GM19372 (cell line): ENCODE measurements at regions not wholly inside any gene's neighbourhood (a gene's known extent, or its start where the extent isn't known, plus 50 kb on each side); places are given as distances from the start of the nearest gene placed in this dataset.
"Not testable (repeated sequence)": the region's sequence is repeated elsewhere in the genome, so short reads cannot be mapped to it uniquely, and the experiment has no call there.

Source experiments
- ATAC-seq: cut with Tn5 transposase; IDR thresholded peaks from one replicate; pipeline ENCODE4 v1.9.1; 2021; ENCODE audit warnings: mild to moderate bottlenecking, low read depth, moderate library complexity; ENCODE audit not compliant: unreplicated experiment

DNA sequence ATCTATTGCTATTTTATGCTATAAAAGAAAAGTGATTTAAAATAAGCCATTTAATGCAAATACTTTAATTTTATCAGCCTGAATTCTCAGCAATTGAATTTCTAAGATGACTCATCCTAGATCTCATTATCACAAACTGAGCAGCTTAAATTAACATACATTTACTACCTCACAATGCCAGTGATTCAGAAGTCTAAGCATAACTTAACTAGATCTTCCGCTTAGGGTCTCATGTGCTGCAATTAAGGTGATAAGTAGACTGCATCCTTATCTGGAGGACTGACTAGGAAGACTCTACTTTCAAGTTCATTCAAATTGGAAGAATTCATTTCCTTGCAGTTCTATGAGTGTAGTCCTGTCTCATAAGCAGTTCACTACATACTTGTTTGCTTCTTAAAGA, 286.6 kb downstream of the COL11A1 start:
- ATAC-seq: no peak

DNA sequence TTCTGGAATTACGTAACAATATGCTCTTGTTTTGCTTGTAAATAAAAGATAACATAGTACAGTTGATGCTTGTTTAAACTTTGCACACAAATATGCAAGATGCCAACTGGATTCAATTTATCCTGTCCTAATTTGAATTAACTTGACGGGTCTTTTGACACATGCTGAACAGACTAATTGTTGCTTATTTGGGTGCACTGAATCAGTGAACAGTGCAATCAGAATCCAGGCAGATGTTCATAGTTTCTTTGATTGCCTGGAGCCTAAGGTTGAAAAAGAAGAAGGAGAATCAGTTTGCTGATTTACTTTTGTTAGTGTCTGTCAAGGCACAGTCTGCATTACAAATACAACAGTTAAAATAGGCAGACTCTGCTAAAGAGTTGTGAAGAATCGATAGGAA, 307.9 kb downstream of the COL11A1 start:
- ATAC-seq: no peak

DNA sequence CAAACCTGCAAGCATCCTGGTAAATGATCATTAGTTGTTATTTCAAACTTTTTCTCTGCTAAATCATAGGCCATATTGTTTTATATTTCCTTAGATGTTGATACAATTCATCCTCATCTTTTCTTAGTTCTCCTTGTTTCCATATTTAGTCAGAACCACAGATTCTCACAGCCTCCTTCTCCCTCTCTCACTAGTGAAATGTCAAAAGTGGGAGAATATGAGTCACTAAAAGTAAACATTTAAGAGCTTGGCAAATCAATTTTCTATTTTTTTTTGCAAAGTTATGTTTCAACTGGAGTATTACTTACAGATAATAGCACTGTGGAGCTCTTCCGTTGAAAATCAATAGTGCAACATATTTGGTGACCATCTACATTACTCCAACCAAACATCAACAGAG, 308.8 kb downstream of the COL11A1 start:
- no peak for ATAC-seq

DNA sequence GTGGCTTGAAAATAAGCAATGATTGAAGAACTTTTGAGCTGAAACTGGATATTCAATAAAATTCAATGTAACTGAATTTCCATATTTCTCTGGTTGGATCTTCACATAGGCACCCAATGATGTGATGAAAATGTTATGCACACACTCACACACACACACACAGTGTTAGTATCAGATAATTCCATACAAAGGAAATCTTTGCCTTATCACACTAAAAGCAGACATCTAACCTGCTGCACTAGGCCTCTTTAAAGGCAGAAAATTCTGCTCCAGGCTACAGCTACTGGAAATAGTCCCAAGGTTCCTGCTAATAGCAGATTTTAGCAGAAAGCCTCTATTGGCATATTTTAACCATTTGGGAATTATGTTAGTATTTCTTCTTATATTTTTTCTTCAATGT, 309.6 kb downstream of the COL11A1 start:
- ATAC-seq: no peak

DNA sequence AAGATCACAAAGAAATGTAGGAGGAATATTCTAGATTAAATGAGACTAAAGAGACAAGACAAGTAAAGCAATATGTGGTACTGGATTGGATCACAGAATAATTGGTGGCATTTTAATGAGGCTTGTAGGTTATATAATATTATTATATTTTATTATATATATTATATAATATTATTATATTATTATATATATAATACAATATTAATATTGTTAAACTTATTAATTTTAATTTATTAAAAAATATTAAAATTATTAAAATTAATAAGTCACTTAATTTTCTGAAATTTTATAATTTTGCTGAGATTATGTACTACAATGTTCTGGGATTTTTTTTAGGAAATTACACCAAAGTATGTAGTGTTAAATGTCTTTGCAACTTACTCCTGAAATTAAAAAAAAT, 311.9 kb downstream of the COL11A1 start:
- ATAC-seq: no peak

DNA sequence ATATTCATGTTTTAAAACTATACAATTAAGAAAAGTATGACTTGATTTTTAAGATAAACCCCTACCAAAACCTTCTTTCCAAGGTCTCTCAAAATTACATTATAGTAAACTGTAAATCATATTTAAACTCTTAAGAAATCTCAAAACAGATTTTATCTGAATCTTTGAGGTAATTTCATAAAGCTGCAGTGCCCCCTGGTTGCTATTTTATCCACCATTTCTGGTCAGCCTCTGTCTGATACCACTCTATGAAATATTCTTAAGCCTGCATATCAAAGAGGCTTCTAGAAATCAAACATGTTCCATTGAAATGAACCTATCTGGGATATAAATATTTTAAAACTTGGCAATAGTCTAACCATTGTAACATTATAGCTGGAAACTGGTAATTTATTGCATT, 317.3 kb downstream of the COL11A1 start:
- ATAC-seq: no peak

DNA sequence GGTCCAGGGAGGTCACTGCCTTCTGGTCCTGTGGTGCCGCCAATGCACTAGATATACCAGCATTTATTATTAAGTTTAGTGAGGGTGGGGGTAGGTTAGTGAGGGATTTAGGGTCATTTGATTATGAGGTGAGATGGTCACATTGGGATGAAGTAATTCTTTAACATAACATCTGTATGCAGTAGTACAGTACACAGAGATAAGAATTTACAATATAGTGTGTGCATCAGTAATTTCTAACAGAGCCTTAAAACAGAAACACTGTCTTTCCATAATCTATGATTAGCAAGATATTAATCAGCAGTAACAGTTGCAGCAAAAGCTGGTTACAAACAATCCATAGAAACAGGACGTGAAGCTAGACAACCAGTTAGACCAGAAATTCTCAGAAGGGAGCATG, 318.4 kb downstream of the COL11A1 start:
- ATAC-seq: not testable (repeated sequence)

DNA sequence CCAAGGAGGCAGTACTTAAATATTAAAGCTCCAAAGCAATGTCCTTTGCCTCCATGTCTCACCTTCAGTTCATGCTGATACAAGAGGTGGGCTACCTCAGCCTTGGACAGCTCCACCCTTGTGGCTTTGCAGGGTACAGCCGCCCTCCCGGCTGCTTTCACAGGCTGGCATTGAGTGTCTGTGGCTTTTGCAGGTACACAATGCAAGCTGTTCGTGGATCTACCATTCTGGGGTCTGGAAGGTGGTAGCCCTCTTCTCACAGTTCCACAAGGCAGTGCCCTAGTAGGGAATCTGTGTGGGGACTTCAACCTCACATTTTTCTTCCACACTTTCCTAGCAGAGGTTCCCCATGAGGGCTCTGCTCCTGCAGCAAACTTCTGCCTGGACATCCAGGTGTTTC, 324.8 kb downstream of the COL11A1 start:
- ATAC-seq: no peak

DNA sequence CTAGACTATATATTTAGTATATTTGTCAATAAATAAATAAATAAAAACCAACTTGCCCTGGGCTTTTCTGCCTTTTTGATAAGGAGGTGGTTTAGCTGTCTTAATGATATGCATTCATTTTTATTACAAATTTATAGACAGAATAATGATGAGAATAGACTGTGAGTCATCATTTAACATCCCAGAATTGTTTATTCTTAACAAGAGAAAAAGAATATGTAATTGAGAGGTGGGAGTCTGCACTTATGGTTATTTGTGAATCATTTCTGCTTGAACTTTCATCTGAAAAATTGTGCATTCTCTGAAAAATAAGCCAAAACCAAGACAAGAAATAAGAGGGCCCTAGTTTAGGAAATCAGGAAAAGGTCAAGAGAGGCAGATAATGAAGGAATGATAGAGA, 326.2 kb downstream of the COL11A1 start:
- ATAC-seq: no peak

DNA sequence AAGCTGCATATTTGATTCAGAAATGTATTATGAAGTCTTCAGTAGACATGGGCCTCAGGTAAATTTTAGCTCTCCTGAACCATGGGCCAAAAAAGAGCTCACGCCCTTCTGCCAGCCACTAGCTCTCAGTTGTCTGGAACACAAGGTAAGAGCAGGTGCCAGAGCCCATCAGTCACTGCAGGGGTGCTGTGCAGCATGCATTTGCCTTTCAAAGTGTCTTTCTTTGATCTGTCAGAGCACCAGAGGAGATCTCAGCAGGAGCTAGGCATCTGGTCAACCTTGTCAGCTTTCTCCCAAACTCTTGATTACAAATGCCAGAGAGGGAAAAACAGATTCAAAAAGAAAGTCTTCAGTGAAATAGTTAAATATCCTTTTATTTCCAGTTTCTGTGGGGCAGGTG, 332.3 kb downstream of the COL11A1 start:
- ATAC-seq: no peak

DNA sequence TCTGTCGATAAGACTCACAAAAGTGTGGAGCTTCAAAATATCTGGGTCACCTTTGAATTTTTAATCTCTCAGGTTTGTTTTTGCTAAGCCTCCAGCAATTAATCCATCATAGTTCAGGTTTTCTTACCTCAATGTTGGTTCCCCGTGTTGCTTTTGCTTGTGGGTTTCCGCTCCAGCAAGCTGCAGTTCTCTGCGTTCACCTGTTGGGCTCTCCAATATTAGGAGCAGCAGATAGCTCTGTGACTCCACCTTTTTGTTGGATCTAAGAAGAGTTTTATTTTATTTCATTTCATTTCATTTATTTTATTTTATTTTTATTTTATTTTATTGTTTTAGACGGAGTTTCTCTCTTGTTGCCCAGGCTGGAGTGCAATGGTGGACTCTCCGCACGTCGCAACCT, 335.5 kb downstream of the COL11A1 start:
- ATAC-seq: no peak

DNA sequence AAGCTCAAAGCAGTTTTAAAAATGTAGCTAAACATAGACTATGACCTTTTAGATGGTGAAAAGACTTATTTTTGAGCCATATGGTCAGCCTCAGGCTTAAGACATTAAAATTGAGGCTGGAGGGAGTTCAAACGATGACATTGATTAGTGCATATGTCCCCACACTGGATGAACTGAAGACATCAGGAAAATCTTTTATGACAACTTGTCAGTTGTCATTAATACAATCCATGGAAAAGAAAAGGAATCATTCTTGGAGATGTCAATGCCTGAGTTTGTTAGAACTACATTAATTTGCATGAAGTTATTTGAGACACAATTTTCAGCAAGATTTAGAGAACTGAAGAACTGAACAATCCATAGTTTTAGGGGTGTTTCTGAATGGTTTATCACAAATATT, 349.9 kb downstream of the COL11A1 start:
- no peak for ATAC-seq

DNA sequence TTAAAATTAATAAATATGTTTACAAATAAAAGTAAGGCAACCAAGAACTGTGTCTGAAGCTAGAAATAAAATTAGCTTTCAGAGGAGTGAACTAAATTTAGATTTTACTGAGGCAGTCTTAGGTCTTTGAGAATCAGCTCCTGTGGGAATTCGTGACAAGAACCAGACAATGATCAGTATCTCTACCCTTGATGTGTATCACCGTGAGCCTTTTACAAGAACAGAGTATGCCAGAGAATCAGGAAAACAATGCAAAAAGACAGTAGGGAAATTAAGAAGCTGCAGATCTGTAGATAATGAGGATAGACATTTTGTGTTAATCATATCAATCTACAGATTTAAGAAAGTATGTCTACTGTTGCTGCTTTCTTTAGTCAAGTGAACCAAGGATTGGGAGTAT, 351.0 kb downstream of the COL11A1 start:
- ATAC-seq: no peak

DNA sequence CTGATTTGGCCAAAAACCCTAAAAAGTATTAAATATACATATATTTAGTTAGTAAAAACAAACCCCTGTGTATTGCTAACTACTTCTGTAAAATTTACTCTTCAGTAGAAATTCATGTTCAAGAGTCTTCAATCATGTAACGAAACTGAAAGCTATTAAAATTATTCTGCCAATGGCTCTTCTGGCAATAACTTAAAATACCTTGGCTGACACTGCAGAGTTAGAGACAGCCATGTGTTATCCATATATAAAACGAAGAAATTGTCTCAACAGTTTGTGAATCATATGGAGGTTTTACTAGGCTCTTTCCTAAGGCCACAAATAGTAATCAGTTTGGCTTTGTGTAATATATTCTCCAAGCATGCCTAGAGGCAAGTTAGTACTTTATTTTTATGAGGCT, 357.2 kb downstream of the COL11A1 start:
- ATAC-seq: no peak

DNA sequence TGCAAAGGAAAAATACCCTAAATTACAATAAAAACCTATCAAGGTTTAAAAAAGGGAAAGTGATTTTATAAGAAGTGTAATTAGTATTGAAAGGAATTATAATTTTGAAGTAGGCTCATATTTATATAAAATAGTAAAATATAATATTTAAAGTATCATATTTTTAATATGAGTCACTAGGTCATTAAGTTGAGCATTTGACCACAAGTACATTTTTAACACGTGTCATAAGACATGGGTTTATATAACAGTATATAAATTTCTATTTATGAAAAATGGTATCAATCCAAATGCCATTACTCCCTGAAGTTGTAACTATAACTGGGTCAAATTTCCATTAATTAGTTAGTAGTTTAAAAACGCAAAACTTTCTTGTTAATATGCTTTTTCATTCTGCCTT, 365.9 kb downstream of the COL11A1 start:
- no peak for ATAC-seq

DNA sequence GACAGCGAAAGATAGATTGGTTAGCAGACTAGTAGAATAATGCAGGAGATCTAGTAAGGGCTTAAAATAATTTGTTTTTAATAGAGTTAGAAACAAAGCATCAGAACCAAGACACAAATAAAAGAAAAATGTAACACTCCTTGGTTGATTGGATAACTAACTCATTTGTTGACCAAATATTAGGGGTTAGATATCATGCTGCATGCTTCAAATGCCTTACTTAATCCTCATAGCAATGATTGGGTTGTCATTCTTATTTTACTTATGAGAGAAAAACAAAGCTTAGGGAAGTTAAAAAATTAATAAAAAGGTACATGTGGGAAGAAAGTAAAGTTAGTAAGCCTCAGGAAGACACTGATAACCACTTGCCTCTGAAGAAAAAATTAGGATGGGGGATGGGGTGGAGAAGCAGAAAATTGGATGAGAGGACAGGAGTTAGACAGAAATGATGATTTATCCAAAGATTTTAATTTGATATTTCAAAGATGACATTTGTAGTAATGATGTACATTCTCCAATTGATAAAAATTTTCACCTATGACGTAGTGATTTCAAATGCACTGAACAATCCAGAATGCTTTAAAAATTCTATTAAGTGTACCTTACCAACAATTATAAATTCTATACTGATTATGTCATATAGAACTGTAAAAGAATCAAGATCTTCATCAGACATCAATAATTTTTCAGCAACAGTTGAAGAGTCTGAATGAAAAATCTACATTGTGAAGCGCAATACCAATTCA, 374.7 kb downstream of the COL11A1 start:
- ATAC-seq: no peak

DNA sequence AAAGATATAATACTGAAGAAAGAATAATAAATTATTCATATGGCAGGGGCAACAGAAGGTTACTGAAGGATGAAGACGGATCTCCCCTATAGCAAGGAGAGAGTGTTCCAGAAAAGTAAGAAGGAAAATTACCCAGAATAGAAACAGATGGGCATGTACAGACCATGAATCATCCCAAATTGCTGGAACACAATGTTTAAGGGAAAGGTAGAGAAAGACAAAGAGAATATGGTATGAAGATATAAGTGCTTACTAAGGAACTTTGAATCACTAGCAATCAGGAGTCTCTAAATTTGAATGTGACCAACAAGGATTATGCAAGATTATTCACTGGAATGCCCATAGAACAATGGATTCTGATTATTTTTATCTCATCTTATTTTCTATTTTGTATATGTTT, 375.4 kb downstream of the COL11A1 start:
- ATAC-seq: no peak

DNA sequence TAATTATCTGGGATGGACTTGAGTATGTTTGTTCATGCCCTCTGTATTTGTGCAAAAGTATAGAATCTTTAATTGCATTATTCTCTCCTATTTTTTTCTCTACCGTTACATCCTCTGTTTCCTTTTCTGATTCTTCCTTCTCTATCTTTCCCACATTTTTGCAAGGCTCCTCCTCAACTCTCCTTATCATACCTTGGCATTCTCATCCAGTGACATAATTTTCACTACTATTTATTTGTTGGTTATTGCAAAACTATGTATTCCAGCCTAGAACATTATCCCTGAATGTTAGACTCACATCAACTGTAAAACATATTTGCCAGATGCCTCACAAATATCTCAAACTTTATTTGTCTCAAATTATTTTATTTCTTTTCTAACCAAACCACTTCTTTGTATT, 381.9 kb downstream of the COL11A1 start:
- ATAC-seq: no peak

DNA sequence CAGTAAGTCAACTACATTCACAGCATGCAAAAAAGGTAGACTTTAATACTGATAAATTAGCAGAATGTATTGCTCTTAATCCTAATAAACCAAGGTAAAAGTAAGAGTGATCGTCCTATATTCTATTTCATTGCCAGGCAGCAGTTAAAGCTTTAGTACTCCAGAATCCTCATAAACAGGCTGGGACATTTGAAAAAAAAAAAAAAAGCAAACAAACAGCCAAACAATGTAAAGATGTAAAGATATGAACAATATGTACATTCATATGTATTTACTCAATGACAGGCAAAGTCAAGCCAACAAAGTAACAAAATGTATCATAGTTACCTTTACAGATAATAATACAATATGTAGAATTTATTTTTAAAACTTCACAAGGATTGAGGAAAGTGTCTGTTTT, 383.6 kb downstream of the COL11A1 start:
- no peak for ATAC-seq

DNA sequence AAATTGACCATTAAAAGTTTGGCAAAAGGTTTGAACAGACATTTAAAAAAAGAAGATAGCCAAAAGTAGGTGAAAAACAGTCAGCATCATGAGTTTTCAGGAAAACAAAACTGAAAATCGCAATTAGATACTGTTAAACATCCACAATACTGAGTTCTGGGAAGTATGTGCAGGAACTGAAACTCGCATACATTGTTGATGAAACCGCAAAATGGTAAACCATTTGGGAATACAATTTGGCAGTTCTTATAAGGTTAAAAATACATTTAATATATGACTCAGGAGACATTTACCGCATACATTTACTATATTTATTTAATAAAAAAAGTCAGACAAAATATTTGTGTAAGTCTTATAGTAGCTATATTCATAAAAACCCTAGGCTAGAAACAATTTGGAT, 393.2 kb downstream of the COL11A1 start:
- no peak for ATAC-seq

DNA sequence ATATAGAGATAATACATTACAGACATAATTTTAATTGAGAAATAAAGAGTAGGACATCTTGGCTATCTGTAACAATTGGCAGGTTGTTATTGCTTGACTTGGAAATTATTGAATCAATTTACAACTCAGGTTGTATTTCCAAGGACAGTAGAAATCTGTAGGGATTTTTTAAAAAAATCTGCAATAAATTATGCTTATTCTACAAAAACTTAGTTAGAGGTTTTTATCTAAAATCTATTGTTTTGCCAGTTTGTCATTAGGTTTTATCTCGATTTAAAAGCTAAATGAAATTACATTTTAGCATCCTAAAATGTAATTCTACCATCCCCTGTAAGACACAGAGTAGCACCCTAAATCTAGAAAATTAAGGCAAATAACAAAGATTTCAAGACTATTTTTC, 408.8 kb downstream of the COL11A1 start:
- no peak for ATAC-seq

DNA sequence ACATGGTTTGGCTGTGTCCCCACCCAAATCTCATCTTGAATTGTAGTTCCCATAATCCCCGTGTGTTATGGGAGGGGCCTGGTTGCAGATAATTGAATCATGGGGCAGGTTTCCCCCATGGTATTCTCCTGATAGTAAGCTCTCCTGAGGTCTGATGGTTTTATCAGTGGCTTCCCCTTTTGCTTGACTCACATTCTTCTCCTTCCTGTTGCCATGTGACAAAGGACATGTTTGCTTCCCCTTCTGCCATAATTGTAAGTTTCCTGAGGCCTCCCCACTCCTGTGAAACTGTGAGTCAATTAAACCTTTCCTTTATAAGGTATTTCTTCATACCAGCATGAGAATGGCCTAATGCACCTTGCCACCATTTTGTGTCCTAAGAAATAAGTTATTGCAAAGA, 415.0 kb downstream of the COL11A1 start:
- ATAC-seq: no peak

DNA sequence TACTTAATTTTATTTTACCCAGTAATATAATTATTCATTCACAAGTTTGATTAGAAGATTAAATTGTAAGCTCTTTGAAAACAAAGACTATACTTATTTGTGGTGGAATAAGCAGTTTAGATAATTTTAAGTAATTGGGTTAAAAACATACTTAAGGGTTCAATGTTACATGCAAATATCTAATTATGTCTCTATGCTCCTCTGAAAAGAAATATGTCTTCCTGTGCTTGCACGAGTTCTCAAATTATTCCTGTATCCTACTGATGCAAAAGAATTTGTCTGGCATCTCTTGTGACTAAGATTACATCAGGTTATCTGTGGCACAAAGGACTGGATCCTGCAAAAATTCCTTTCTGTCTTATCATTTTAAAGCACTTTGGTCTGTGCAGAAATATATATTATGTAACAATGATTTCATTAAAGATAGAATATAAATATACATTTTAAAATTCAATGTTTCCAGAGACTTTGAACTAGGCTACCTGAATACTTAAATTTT, 416.7 kb downstream of the COL11A1 start:
- ATAC-seq: no peak
